GM12878 (cell line): ENCODE measurements at regions not wholly inside any gene's neighbourhood (a gene's known extent, or its start where the extent isn't known, plus 50 kb on each side); places are given as distances from the start of the nearest gene placed in this dataset.

ENCODE experiments used
- EP300 ChIP-seq, 2 experiments: fragments of 150-350 bp in 1 of 2; IDR thresholded peaks; 2 replicates each; pipeline ENCODE4 v1.6.1; 2011 to 2012; ENCODE audit warnings: low read depth in 2 of 2, low read length in 2 of 2, borderline replicate concordance in 1 of 2, improper control_type of control experiment in 1 of 2, inconsistent platforms in 1 of 2; ENCODE audit not compliant: control insufficient read depth in 1 of 2
- EZH2 ChIP-seq: IDR thresholded peaks from 2 replicates; pipeline ENCODE4 v1.6.1; 2012; ENCODE audit warnings: low read depth, mild to moderate bottlenecking, control low read depth, inconsistent platforms, low read length, borderline replicate concordance; ENCODE audit not compliant: control insufficient read depth
- FOS ChIP-seq: IDR thresholded peaks from 3 replicates; pipeline ENCODE4 v1.6.1; 2011; ENCODE audit warnings: borderline replicate concordance; ENCODE audit not compliant: insufficient read length; ENCODE audit errors: extremely low read depth
- FOXK2 ChIP-seq: fragments of 450-650 bp; IDR thresholded peaks from 2 replicates; pipeline ENCODE4 v1.6.1; 2017; ENCODE audit warnings: mild to moderate bottlenecking, moderate library complexity
- KDM1A ChIP-seq: fragments of 200-600 bp; sonication (generic); IDR thresholded peaks from 2 replicates; pipeline ENCODE4 v1.6.1; 2016; ENCODE audit warnings: borderline replicate concordance
- NFYB ChIP-seq: IDR thresholded peaks from 2 replicates; pipeline ENCODE4 v1.6.1; 2011; ENCODE audit warnings: low read depth, mild to moderate bottlenecking, low read length, improper control_type of control experiment, moderate library complexity; ENCODE audit not compliant: insufficient read depth
- POLR2A ChIP-seq: IDR thresholded peaks from 2 replicates; pipeline ENCODE4 v1.6.1; 2011; ENCODE audit warnings: low read depth, mild to moderate bottlenecking, low read length
- SIX5 ChIP-seq: IDR thresholded peaks from 2 replicates; pipeline ENCODE4 v1.6.1; 2011; ENCODE audit warnings: mild to moderate bottlenecking, low read depth, low read length, moderate library complexity; ENCODE audit not compliant: severe bottlenecking
- TBL1XR1 ChIP-seq: IDR thresholded peaks from 2 replicates; pipeline ENCODE4 v1.6.1; 2012; ENCODE audit warnings: low read depth, low read length, improper control_type of control experiment
- ZNF384 ChIP-seq: IDR thresholded peaks from 2 replicates; pipeline ENCODE4 v1.6.1; 2012; ENCODE audit warnings: low read depth, mild to moderate bottlenecking, low read length, improper control_type of control experiment, borderline replicate concordance
- TF ChIP-seq, protein P1 (sequence below), 3 experiments: IDR thresholded peaks in 2 of 3; conservative IDR thresholded peaks in 1 of 3; 2 replicates each; pipeline ENCODE4 v1.5.1; 2011; ENCODE audit warnings: low read depth in 3 of 3, low read length in 3 of 3, mild to moderate bottlenecking in 3 of 3, control low read depth in 2 of 3, moderate library complexity in 2 of 3, inconsistent platforms in 1 of 3, mixed read lengths in 1 of 3; ENCODE audit not compliant: control insufficient read depth in 2 of 3, insufficient read depth in 1 of 3; ENCODE audit errors: extremely low read depth in 1 of 3
- TF ChIP-seq, protein P2 (sequence below): IDR thresholded peaks from 2 replicates; pipeline ENCODE4 v1.6.1; 2012; ENCODE audit warnings: low read depth, low read length, improper control_type of control experiment
- TF ChIP-seq, protein P3 (sequence below): IDR thresholded peaks from 2 replicates; pipeline ENCODE4 v1.6.1; 2011; ENCODE audit warnings: low read depth, low read length, improper control_type of control experiment, borderline replicate concordance
- TF ChIP-seq, protein P4 (sequence below): fragments of 450-650 bp; IDR thresholded peaks from 2 replicates; pipeline ENCODE4 v1.6.1; 2016; ENCODE audit warnings: mild to moderate bottlenecking

DNA sequence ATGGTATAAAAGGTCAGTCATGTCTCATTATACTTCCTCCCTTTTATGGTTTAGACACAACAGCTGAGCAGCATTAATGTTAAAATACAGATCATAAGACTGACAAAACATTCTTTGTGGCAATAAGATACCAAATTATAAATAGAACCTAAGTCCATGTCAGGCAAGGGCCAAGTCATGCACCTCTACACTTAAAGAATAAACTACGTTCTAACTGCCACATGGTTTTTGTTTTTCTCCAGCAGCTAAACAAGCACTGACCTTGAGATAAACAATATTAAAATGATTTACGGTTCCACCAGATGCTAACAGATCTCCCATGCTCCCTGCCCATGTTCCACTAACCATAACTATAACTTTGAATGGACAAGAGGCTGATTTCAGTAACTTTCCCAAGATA lies 368.6 kb upstream of the TFPI start:
- no peak for TF ChIP-seq TBL1XR1
- no peak for TF ChIP-seq FOXK2
- TF ChIP-seq KDM1A: no peak
- no peak for TF ChIP-seq ZNF384
- TF ChIP-seq, protein P1, sequence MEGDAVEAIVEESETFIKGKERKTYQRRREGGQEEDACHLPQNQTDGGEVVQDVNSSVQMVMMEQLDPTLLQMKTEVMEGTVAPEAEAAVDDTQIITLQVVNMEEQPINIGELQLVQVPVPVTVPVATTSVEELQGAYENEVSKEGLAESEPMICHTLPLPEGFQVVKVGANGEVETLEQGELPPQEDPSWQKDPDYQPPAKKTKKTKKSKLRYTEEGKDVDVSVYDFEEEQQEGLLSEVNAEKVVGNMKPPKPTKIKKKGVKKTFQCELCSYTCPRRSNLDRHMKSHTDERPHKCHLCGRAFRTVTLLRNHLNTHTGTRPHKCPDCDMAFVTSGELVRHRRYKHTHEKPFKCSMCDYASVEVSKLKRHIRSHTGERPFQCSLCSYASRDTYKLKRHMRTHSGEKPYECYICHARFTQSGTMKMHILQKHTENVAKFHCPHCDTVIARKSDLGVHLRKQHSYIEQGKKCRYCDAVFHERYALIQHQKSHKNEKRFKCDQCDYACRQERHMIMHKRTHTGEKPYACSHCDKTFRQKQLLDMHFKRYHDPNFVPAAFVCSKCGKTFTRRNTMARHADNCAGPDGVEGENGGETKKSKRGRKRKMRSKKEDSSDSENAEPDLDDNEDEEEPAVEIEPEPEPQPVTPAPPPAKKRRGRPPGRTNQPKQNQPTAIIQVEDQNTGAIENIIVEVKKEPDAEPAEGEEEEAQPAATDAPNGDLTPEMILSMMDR (IDR thresholded peaks at IDR 0.05 in 2 of 3, conservative IDR thresholded peaks at IDR 0.05 in 1 of 3; ENCODE audit: control insufficient read depth in 2 of 3, extremely low read depth in 1 of 3, insufficient read depth in 1 of 3, low read depth in 3 of 3, low read length in 3 of 3): no peak
- TF ChIP-seq EZH2: no peak
- no peak for TF ChIP-seq SIX5
- no peak for TF ChIP-seq POLR2A
- TF ChIP-seq EP300 (IDR thresholded peaks at IDR 0.05; ENCODE audit: borderline replicate concordance in 1 of 2, control insufficient read depth in 1 of 2, low read depth in 2 of 2, low read length in 2 of 2): no peak
- TF ChIP-seq, protein P2, sequence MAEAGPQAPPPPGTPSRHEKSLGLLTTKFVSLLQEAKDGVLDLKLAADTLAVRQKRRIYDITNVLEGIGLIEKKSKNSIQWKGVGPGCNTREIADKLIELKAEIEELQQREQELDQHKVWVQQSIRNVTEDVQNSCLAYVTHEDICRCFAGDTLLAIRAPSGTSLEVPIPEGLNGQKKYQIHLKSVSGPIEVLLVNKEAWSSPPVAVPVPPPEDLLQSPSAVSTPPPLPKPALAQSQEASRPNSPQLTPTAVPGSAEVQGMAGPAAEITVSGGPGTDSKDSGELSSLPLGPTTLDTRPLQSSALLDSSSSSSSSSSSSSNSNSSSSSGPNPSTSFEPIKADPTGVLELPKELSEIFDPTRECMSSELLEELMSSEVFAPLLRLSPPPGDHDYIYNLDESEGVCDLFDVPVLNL: no peak
- TF ChIP-seq, protein P3, sequence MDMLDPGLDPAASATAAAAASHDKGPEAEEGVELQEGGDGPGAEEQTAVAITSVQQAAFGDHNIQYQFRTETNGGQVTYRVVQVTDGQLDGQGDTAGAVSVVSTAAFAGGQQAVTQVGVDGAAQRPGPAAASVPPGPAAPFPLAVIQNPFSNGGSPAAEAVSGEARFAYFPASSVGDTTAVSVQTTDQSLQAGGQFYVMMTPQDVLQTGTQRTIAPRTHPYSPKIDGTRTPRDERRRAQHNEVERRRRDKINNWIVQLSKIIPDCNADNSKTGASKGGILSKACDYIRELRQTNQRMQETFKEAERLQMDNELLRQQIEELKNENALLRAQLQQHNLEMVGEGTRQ: no peak
- TF ChIP-seq NFYB: no peak
- TF ChIP-seq, protein P4, sequence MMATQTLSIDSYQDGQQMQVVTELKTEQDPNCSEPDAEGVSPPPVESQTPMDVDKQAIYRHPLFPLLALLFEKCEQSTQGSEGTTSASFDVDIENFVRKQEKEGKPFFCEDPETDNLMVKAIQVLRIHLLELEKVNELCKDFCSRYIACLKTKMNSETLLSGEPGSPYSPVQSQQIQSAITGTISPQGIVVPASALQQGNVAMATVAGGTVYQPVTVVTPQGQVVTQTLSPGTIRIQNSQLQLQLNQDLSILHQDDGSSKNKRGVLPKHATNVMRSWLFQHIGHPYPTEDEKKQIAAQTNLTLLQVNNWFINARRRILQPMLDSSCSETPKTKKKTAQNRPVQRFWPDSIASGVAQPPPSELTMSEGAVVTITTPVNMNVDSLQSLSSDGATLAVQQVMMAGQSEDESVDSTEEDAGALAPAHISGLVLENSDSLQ: no peak
- TF ChIP-seq FOS: no peak
